Suprapubic skin (tissue), 4 donors: ENCODE measurements at regions not wholly inside any gene's neighbourhood (a gene's known extent, or its start where the extent isn't known, plus 50 kb on each side); places are given as distances from the start of the nearest gene placed in this dataset.

Experiments
- DNase-seq, 2 donors: peaks; one replicate each; pipeline ENCODE4 v3.0.0-alpha.2; 2019; ENCODE audit warnings: low spot score in 2 of 2
- H3K27ac ChIP-seq: fragments of 200-600 bp; sonication (generic); one replicate; pipeline ENCODE4 v1.5.1; 2019
- H3K27me3 ChIP-seq: fragments of 200-600 bp; sonication (generic); one replicate; pipeline ENCODE4 v1.5.1; 2019
- H3K36me3 ChIP-seq: fragments of 200-600 bp; sonication (generic); one replicate; pipeline ENCODE4 v1.5.1; 2019
- H3K4me1 ChIP-seq: fragments of 200-600 bp; sonication (generic); one replicate; pipeline ENCODE4 v1.5.1; 2019
- H3K4me3 ChIP-seq: fragments of 200-600 bp; sonication (generic); one replicate; pipeline ENCODE4 v1.5.1; 2019; ENCODE audit warnings: mild to moderate bottlenecking
- H3K9me3 ChIP-seq: fragments of 200-600 bp; sonication (generic); one replicate; pipeline ENCODE4 v1.5.1; 2019
- CTCF ChIP-seq, 2 donors: fragments of 200-600 bp in 1 of 2; fragments of 450-650 bp in 1 of 2; sonication (generic) in 1 of 2; IDR thresholded peaks; one replicate each; pipeline ENCODE4 v1.5.1; 2016 to 2019; ENCODE audit warnings: antibody characterized with exemption in 2 of 2, mild to moderate bottlenecking in 1 of 2, moderate library complexity in 1 of 2
- EP300 ChIP-seq: sonication (generic); formaldehyde crosslinking; IDR thresholded peaks from one replicate; pipeline ENCODE4 v1.6.1; 2017; ENCODE audit warnings: antibody characterized with exemption
- POLR2A ChIP-seq, 2 donors: fragments of 450-650 bp; IDR thresholded peaks; one replicate each; pipeline ENCODE4 v1.6.1; 2017; ENCODE audit warnings: antibody characterized with exemption in 2 of 2, mild to moderate bottlenecking in 2 of 2, moderate library complexity in 2 of 2
- POLR2AphosphoS5 ChIP-seq, 3 donors: sonication (generic); formaldehyde crosslinking; IDR thresholded peaks; one replicate each; pipeline ENCODE4 v1.6.1; 2017; ENCODE audit warnings: antibody characterized with exemption in 3 of 3
- WGBS: methylation state at CpG from one replicate; pipeline ENCODE4 v1.1.5; 2018; 5-methylcytosine and 5-hydroxymethylcytosine counted together

DNA sequence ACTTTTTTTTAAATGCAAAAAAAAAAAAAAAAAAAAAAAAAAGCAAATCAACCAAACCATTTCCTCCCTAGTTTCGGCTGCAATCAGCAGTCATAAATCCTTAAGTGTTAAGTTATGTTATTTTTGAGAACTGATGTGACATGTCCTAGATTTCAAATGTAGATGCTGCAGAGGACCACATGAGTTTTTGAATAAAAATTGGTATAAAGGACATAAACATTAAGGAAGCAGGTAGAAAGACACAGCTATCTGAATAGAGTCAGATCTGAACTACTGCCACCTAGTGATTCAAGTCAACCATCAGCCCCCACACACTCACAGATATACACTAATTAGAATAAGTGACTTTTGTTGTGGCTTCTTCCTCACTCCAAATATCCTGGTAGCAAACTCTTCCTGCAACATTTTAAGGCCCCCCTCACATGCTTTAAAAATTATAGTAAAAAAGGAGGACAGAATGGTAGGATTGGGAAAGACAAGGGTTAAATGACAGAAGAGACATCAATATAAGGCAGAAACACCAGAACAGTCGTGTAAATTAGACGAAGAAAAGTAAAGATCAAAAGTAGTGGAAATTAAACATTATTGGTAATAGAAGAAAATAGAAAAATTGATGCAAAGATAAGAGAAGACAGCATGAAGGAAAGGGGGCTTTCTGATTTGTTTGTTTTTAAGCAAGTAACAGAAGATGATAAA, 394.5 kb upstream of the ATP2B1 start:
- Histone ChIP-seq H3K27ac (no peak overlapping the region), H3K27me3 (no peaks in the 10 kb centered on the region), H3K36me3 (no peaks in the 10 kb centered on the region), H3K9me3 (no peaks in the 10 kb centered on the region), H3K4me3 (no peak overlapping the region), H3K4me1 (no peaks in the 10 kb centered on the region)
- no peak for TF ChIP-seq EP300
- TF ChIP-seq POLR2AphosphoS5 (IDR thresholded peaks at IDR 0.05), result no peak
- peak in 1 of 2 donors; percentile 22 for TF ChIP-seq CTCF (IDR thresholded peaks at IDR 0.05)
- DNase-seq, result no peak
- WGBS, result 81% methylated on average over 3 of the region's 3 CpGs

DNA sequence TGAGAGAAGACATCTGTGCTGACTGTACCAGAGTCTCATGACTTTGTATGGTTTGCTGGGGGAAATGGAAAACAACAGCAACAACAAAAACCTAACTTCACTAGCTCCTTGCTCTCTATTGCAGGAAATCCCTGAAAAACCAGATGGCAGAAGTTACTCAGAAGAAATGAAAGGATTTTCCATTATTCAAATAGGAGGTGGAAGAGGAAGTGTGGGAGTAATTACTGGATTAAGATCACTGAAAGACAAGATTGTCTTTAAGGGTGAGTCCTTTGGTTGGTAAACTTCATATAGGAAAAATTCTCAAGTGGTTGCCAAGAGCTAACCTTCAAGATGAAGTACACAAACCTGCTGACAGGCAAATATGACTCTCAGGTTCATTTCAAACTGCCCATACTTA, 391.9 kb upstream of the ATP2B1 start:
- H3K9me3 ChIP-seq, result no peaks in the 10 kb centered on the region
- TF ChIP-seq POLR2AphosphoS5 (IDR thresholded peaks at IDR 0.05), result no peak
- no peak for TF ChIP-seq CTCF (IDR thresholded peaks at IDR 0.05)
- no peak for TF ChIP-seq EP300
- TF ChIP-seq POLR2A (IDR thresholded peaks at IDR 0.05), result no peak
- no peaks in the 10 kb centered on the region for H3K36me3 ChIP-seq
- no peaks in the 10 kb centered on the region for H3K4me1 ChIP-seq
- no peak overlapping the region for H3K4me3 ChIP-seq
- no peak overlapping the region for H3K27ac ChIP-seq
- H3K27me3 ChIP-seq, result no peaks in the 10 kb centered on the region
- DNase-seq, result no peak

DNA sequence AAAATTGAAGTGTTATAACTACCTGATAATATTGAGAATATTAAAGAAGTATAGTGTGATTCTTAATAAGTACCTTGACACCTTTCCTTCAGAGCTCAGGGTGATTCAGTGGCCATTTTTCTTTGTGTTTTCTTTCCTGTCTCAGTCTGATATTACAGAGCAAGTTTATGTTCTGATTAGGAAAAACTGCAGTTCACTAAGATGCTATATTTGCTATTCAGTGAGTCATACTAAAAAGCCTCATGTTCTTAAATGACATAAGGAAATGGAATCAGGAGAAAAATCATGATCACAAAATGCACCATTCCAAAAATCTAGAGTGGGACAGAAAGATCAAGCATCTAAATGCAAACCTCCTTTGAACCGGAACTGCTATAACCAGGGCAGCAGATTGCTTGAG, 390.6 kb upstream of the ATP2B1 start:
- no peaks in the 10 kb centered on the region for H3K9me3 ChIP-seq
- no peak overlapping the region for H3K27ac ChIP-seq
- H3K4me1 ChIP-seq, result no peaks in the 10 kb centered on the region
- no peak for DNase-seq
- no peaks in the 10 kb centered on the region for H3K36me3 ChIP-seq
- TF ChIP-seq POLR2AphosphoS5 (IDR thresholded peaks at IDR 0.05) (no peak), CTCF (IDR thresholded peaks at IDR 0.05) (no peak), EP300 (no peak), POLR2A (IDR thresholded peaks at IDR 0.05) (no peak)
- 100% methylated on average over 1 of the region's 1 CpG for WGBS
- no peak overlapping the region for H3K4me3 ChIP-seq
- no peaks in the 10 kb centered on the region for H3K27me3 ChIP-seq

DNA sequence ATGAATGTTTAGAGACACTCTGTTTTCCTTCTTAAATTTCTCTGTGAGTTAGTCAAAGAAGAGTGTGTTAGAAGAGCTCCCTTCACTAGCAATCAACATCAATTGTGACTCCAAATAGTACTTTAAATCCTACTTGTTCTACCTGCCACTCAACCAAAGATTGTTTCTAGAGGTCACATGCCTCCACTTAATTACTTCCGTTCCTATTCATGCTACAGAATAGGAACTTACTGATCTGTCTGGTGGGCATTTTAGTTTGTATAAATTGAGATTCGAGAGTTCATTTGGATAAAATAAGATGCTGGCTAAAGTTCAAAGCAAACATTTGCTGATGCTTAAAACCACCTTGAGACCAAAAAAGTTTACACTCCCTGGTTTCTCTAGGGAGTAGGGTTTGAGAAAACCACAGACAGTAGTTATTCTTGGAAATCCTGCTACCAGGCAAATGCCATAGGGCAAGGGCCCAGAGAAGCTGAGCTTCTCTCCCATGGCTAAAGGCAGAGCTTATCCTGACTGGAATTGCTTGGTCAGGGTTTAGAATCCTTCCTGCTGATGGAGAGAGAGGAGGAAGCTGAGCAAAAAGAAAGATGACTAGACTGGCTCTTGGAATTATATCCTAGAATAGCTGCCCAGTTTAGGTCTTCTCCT, 389.6 kb upstream of the ATP2B1 start:
- no peaks in the 10 kb centered on the region for H3K4me1 ChIP-seq

More for the DNA sequence above, 389.6 kb upstream of the ATP2B1 start:
- H3K36me3 ChIP-seq, result no peaks in the 10 kb centered on the region
- no peak overlapping the region for H3K4me3 ChIP-seq
- H3K27ac ChIP-seq, result no peak overlapping the region
- H3K9me3 ChIP-seq, result no peaks in the 10 kb centered on the region
- no peak for TF ChIP-seq POLR2A (IDR thresholded peaks at IDR 0.05)
- TF ChIP-seq CTCF (IDR thresholded peaks at IDR 0.05), result no peak
- no peak for TF ChIP-seq EP300
- TF ChIP-seq POLR2AphosphoS5 (IDR thresholded peaks at IDR 0.05), result no peak
- WGBS, result 59% methylated on average over 2 of the region's 2 CpGs
- H3K27me3 ChIP-seq, result no peaks in the 10 kb centered on the region
- DNase-seq, result no peak
